Stimulated activated CD8-positive, alpha-beta memory T cell treated with anti-CD3 and anti-CD28 coated beads, Interleukin-2, amount 100 ng/mL, for 48 hours (primary cell): ENCODE measurements at regions not wholly inside any gene's neighbourhood (a gene's known extent, or its start where the extent isn't known, plus 50 kb on each side); places are given as distances from the start of the nearest gene placed in this dataset.

Source experiments
- DNase-seq, 2 donors: peaks; one replicate each; pipeline ENCODE4 v3.0.0-alpha.2; 2020; ENCODE audit warnings: low read depth in 2 of 2

GRCh38 chr11:69348414-69349235, 54.7 kb downstream of the MYEOV start:
- DNase-seq, result no peak

GRCh38 chr11:69350040-69350439, 56.1 kb downstream of the MYEOV start:
- no peak for DNase-seq

DNA sequence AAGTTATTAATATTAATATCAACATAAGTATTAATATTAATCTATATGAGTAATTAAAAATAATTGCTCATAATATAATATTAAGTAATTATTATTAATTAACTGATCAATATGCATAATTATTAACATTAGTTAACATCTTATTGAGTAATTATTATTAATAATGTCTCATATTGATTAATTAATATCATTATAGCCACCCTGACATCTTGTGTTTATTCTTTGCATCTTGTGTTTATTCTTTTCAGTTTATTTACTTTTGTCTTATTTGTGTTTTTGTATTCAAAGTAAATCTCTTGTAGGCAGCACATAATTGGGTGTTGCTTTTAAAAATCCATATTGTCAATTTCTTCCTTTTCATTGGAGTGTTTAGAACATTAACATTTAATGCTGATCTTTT, 56.6 kb downstream of the MYEOV start:
- no peak for DNase-seq

- DNase-seq, result no peak
Measured at GRCh38 chr11:69351460-69351859, 57.5 kb downstream of the MYEOV start.

DNA sequence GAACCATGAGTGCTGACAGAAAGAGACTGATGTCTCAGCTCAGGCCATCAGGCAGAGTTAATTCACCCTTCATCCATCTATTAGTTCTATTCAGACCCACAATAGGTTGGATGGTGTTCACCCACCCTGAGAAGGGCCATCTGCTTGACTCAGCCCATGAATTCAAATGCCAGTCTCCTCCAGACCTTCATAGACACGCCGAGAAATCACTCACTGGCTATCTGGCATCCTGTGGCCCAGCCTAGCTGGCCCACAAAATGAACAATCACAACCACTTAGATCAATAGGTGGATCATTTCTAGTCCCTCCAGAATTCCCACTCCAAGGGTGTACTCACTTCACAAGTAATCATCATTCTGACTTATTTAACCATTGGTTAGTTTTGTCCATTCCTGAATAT, 58.2 kb downstream of the MYEOV start:
- no peak for DNase-seq

- peak in 1 of 2 donors; percentile 31 for DNase-seq
Measured at GRCh38 chr11:69352715-69353319, 58.9 kb downstream of the MYEOV start.

GRCh38 chr11:69353696-69354544, 60.0 kb downstream of the MYEOV start:
- no peak for DNase-seq

GRCh38 chr11:69354545-69354897, 60.6 kb downstream of the MYEOV start:
- no peak for DNase-seq

DNA sequence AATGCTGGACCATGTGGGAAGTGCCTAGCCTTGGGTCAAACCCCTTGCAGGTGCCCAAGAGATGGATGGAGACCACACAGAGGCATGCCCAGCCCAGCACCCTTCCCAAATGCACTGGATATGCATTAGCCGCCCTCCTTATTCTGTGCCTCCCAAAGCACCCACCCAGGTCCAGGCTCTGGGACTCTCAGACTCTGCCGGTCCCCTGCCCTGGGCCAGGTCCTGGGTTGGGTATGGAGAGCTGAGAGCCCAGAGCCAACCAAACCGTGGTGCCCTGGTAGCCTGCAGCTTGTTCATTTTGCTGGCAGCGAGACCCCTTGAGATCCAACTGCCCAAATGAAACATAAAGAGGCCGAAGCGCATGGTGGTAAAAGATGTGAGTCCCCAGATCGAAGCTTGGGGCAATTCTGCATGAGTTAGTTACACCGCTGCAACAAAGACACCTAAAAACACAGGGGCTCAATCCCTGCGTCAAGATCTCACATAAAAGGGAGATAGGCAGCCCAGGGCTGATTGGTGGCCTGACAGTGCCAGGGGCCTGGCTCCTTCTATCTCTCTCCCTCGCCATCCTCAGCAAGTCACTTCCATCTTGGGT, 61.5 kb downstream of the MYEOV start:
- no peak for DNase-seq

- DNase-seq, result no peak
Measured at GRCh38 chr11:69355959-69356702, 62.2 kb downstream of the MYEOV start.

- no peak for DNase-seq
Measured at GRCh38 chr11:69356703-69357457, 62.9 kb downstream of the MYEOV start.

GRCh38 chr11:69357458-69358397, 63.8 kb downstream of the MYEOV start:
- no peak for DNase-seq

DNA sequence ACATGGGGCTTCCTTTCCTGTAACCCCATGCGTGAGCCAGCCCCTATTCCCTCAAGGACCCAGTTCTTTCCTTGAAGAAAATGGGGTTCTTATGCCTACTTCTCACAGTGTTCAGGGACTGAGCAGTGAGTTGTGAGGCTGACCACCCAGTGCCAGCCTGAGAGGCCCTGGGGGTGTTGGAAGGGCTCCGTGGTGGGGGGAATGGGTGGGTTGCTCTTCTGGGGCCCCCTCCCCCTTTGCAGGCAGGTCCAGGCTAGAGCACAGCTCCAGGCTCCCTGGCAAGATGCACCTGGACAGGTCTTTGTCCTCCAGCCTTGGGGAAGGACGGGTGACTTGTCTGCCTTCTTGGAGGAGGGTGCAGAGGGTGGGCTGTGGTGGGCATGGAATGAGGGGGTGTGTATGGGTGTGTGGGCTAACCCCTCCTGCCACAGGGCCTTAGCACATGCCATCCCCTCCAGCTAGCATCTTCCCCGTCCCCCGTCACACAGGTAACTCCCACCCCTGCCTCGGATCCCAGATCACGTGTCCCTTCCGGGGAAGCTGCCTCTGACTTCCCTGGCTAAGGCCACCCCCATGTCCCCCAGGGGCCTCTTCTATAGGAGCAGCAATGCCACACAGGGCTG, 64.6 kb downstream of the MYEOV start:
- DNase-seq, result no peak

GRCh38 chr11:69359735-69360480, 66.0 kb downstream of the MYEOV start:
- no peak for DNase-seq

GRCh38 chr11:69360606-69361005, 66.7 kb downstream of the MYEOV start:
- DNase-seq, result no peak

DNA sequence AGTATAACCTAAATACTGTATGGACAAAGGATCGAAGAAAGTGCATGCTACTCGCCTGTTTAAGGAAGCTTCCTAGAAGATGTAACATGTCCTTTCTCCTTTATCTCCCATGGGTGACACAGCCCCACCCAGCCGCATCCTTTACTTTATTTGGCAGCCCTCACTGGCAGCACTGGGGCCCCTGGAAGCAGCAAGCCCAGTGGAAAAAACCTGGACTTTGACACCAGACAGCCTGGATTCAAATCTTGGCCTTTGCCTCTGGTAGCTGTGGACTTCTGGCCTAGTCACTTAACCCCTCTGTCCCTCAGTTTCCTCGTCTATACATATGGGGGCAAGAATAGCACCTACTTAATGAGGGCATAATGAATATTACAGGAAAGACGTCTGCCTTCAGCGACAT, 67.1 kb downstream of the MYEOV start:
- no peak for DNase-seq

DNA sequence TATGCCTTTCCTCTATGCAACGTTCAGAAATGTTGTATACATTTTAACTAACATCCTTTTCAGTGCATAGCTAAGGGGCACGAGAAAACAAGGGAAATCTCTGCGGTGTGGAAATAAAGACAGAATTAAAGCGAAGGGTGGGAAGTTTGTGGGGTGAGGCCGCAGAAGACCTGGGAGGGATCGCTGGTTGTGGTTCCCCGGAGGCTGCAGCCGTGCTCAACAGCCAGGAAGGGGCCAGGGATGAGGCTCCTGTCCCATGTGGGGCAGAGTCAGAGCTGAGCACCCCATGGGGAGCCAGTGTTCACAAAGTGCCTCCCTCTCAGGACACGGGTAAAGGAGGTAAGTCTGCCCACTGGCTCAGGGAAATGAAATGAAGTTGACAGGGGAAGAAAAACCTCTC, 67.5 kb downstream of the MYEOV start:
- no peak for DNase-seq

GRCh38 chr11:69362315-69362714, 68.4 kb downstream of the MYEOV start:
- no peak for DNase-seq
